Effector memory CD4-positive, alpha-beta T cell (primary cell): ENCODE measurements at regions not wholly inside any gene's neighbourhood (a gene's known extent, or its start where the extent isn't known, plus 50 kb on each side); places are given as distances from the start of the nearest gene placed in this dataset.
"Not testable (repeated sequence)": the region's sequence is repeated elsewhere in the genome, so short reads cannot be mapped to it uniquely, and the experiment has no call there.

ENCODE experiments used
- DNase-seq, 3 donors: peaks; one replicate each; pipeline ENCODE4 v3.0.0-alpha.2; 2020
- H3K27ac ChIP-seq: 2 replicates; pipeline ENCODE4 v1.7.0; 2013; ENCODE audit warnings: mild to moderate bottlenecking, low read length, moderate library complexity; ENCODE audit not compliant: insufficient read depth, poor library complexity, severe bottlenecking
- H3K27me3 ChIP-seq: replicated peaks from 2 replicates; pipeline ENCODE4 v1.7.0; 2013; ENCODE audit warnings: mild to moderate bottlenecking, low read length; ENCODE audit not compliant: insufficient read depth, control insufficient read depth, poor library complexity, severe bottlenecking
- H3K36me3 ChIP-seq: 2 replicates; pipeline ENCODE4 v1.7.0; 2013; ENCODE audit warnings: mild to moderate bottlenecking, low read length, moderate library complexity; ENCODE audit not compliant: control insufficient read depth, insufficient read depth
- H3K4me1 ChIP-seq: 2 replicates; pipeline ENCODE4 v1.7.0; 2013; ENCODE audit warnings: low read length, mild to moderate bottlenecking; ENCODE audit not compliant: control insufficient read depth, insufficient read depth, poor library complexity, severe bottlenecking
- H3K4me3 ChIP-seq: 2 replicates; pipeline ENCODE4 v1.7.0; 2013; ENCODE audit warnings: low read length, low read depth, mild to moderate bottlenecking; ENCODE audit not compliant: insufficient read depth, poor library complexity, severe bottlenecking
- H3K9me3 ChIP-seq: 2 replicates; pipeline ENCODE4 v1.7.0; 2013; ENCODE audit warnings: mild to moderate bottlenecking, low read length, moderate library complexity; ENCODE audit not compliant: control insufficient read depth

GRCh38 chr6:112887424-112887823, 540.3 kb downstream of the RFPL4B start:
- H3K27ac ChIP-seq, H3K4me1 ChIP-seq, DNase-seq, H3K4me3 ChIP-seq, H3K9me3 ChIP-seq, H3K27me3 ChIP-seq, H3K36me3 ChIP-seq: not testable (repeated sequence)

GRCh38 chr6:112899541-112899940, 552.4 kb downstream of the RFPL4B start:
- no peaks in the 10 kb centered on the region for H3K27me3 ChIP-seq
- H3K27ac ChIP-seq: no peak overlapping the region
- no peaks in the 10 kb centered on the region for H3K36me3 ChIP-seq
- no peaks in the 10 kb centered on the region for H3K9me3 ChIP-seq
- DNase-seq: no peak
- H3K4me3 ChIP-seq: no peak overlapping the region
- no peaks in the 10 kb centered on the region for H3K4me1 ChIP-seq

- Histone ChIP-seq H3K9me3 (no peaks in the 10 kb centered on the region), H3K4me1 (no peaks in the 10 kb centered on the region), H3K27ac (no peak overlapping the region), H3K27me3 (no peaks in the 10 kb centered on the region), H3K4me3 (no peak overlapping the region), H3K36me3 (no peaks in the 10 kb centered on the region)
- no peak for DNase-seq
These were observed 556.2 kb downstream of the RFPL4B start for GRCh38 chr6:112903361-112903760.

- no peak overlapping the region for H3K27ac ChIP-seq
- no peaks in the 10 kb centered on the region for H3K36me3 ChIP-seq
These were observed 559.6 kb downstream of the RFPL4B start for GRCh38 chr6:112906726-112907125.

GRCh38 chr6:112909781-112910180, 562.7 kb downstream of the RFPL4B start:
- Histone ChIP-seq H3K4me1 (no peaks in the 10 kb centered on the region), H3K27me3 (no peaks in the 10 kb centered on the region), H3K4me3 (no peak overlapping the region), H3K36me3 (no peaks in the 10 kb centered on the region), H3K9me3 (no peaks in the 10 kb centered on the region), H3K27ac (no peak overlapping the region)
- DNase-seq: no peak

More at GRCh38 chr6:112906726-112907125, 559.6 kb downstream of the RFPL4B start:
- no peaks in the 10 kb centered on the region for H3K4me1 ChIP-seq
- no peaks in the 10 kb centered on the region for H3K27me3 ChIP-seq
- H3K4me3 ChIP-seq: no peak overlapping the region
- no peak for DNase-seq
- no peaks in the 10 kb centered on the region for H3K9me3 ChIP-seq

GRCh38 chr6:112910256-112910655, 563.1 kb downstream of the RFPL4B start:
- Histone ChIP-seq H3K4me3 (no peak overlapping the region), H3K27me3 (no peaks in the 10 kb centered on the region), H3K4me1 (no peaks in the 10 kb centered on the region), H3K36me3 (no peaks in the 10 kb centered on the region), H3K9me3 (no peaks in the 10 kb centered on the region), H3K27ac (no peak overlapping the region)
- no peak for DNase-seq

GRCh38 chr6:112911959-112912358, 564.8 kb downstream of the RFPL4B start:
- Histone ChIP-seq H3K27me3 (no peaks in the 10 kb centered on the region), H3K36me3 (no peaks in the 10 kb centered on the region), H3K27ac (no peak overlapping the region), H3K4me3 (no peak overlapping the region), H3K9me3 (no peaks in the 10 kb centered on the region), H3K4me1 (no peaks in the 10 kb centered on the region)
- DNase-seq: no peak

GRCh38 chr6:112912416-112913101, 565.4 kb downstream of the RFPL4B start:
- no peak for DNase-seq
- no peak overlapping the region for H3K27ac ChIP-seq
- H3K4me3 ChIP-seq: no peak overlapping the region
- no peaks in the 10 kb centered on the region for H3K4me1 ChIP-seq
- no peaks in the 10 kb centered on the region for H3K9me3 ChIP-seq
- H3K36me3 ChIP-seq: no peaks in the 10 kb centered on the region
- no peaks in the 10 kb centered on the region for H3K27me3 ChIP-seq

GRCh38 chr6:112919744-112920143, 572.6 kb downstream of the RFPL4B start:
- not testable (repeated sequence) for H3K27ac ChIP-seq, DNase-seq, H3K27me3 ChIP-seq, H3K9me3 ChIP-seq, H3K4me1 ChIP-seq, H3K36me3 ChIP-seq, H3K4me3 ChIP-seq

GRCh38 chr6:112920994-112921393, 573.9 kb downstream of the RFPL4B start:
- Histone ChIP-seq H3K27me3 (no peaks in the 10 kb centered on the region), H3K27ac (no peak overlapping the region), H3K9me3 (no peaks in the 10 kb centered on the region), H3K36me3 (no peaks in the 10 kb centered on the region), H3K4me3 (no peak overlapping the region), H3K4me1 (no peaks in the 10 kb centered on the region)
- no peak for DNase-seq
